Osteoblast (primary cell): ENCODE measurements at regions not wholly inside any gene's neighbourhood (a gene's known extent, or its start where the extent isn't known, plus 50 kb on each side); places are given as distances from the start of the nearest gene placed in this dataset.

Experiments
- DNase-seq: peaks from one replicate; pipeline ENCODE4 v3.0.0; 2011; ENCODE audit warnings: low spot score, mixed read lengths; ENCODE audit not compliant: insufficient read length; ENCODE audit errors: missing footprints
- H2AFZ ChIP-seq: 2 replicates; pipeline ENCODE4 v1.6.0; 2011; ENCODE audit warnings: mild to moderate bottlenecking, low read length
- H3K27ac ChIP-seq: 2 replicates; pipeline ENCODE4 v1.5.1; 2011; ENCODE audit warnings: mild to moderate bottlenecking, low read depth, low read length, moderate library complexity
- H3K27me3 ChIP-seq: 2 replicates; pipeline ENCODE4 v1.6.0; 2012; ENCODE audit warnings: mild to moderate bottlenecking, control low read depth, inconsistent platforms, low read length, moderate library complexity; ENCODE audit not compliant: insufficient read depth
- H3K36me3 ChIP-seq: 2 replicates; pipeline ENCODE4 v1.5.1; 2011; ENCODE audit warnings: mild to moderate bottlenecking, low read length, control low read depth, moderate library complexity; ENCODE audit not compliant: insufficient read depth
- H3K4me1 ChIP-seq: 2 replicates; pipeline ENCODE4 v1.5.1; 2011; ENCODE audit warnings: mild to moderate bottlenecking, low read length, control low read depth, moderate library complexity; ENCODE audit not compliant: insufficient read depth
- H3K4me2 ChIP-seq: 2 replicates; pipeline ENCODE4 v1.6.0; 2011; ENCODE audit warnings: mild to moderate bottlenecking, low read length; ENCODE audit not compliant: insufficient read depth
- H3K4me3 ChIP-seq: fragments of 200-600 bp; sonication (generic); 3 replicates; pipeline ENCODE4 v1.5.1; 2012; ENCODE audit warnings: mild to moderate bottlenecking, low read length, inconsistent platforms; ENCODE audit not compliant: insufficient read depth
- H3K79me2 ChIP-seq: 2 replicates; pipeline ENCODE4 v1.6.0; 2012; ENCODE audit warnings: mild to moderate bottlenecking, low read length, control low read depth, inconsistent platforms; ENCODE audit not compliant: insufficient read depth
- H3K9me3 ChIP-seq: 2 replicates; pipeline ENCODE4 v1.5.1; 2011; ENCODE audit warnings: low read depth, low read length, control low read depth
- H4K20me1 ChIP-seq: 2 replicates; pipeline ENCODE4 v1.6.0; 2012; ENCODE audit warnings: mild to moderate bottlenecking, low read length, control low read depth; ENCODE audit not compliant: insufficient read depth
- TF ChIP-seq, protein P1 (sequence below): IDR thresholded peaks from 2 replicates; pipeline ENCODE4 v1.5.1; 2011; ENCODE audit warnings: mild to moderate bottlenecking, low read depth, low read length, moderate library complexity; ENCODE audit errors: extremely low read depth

GRCh38 chr17:72458301-72458700 is 337.5 kb downstream of the SOX9 start:
- Histone ChIP-seq H3K4me3 (no peak overlapping the region), H4K20me1 (peaks cover 3% of the 10 kb centered on the region), H3K4me1 (peaks cover 15% of the 10 kb centered on the region), H3K9me3 (no peaks in the 10 kb centered on the region), H2AFZ (no peak overlapping the region), H3K4me2 (no peak overlapping the region), H3K27ac (no peak overlapping the region), H3K36me3 (no peaks in the 10 kb centered on the region), H3K27me3 (no peaks in the 10 kb centered on the region), H3K79me2 (peaks cover 10% of the 10 kb centered on the region)
- TF ChIP-seq, protein P1, sequence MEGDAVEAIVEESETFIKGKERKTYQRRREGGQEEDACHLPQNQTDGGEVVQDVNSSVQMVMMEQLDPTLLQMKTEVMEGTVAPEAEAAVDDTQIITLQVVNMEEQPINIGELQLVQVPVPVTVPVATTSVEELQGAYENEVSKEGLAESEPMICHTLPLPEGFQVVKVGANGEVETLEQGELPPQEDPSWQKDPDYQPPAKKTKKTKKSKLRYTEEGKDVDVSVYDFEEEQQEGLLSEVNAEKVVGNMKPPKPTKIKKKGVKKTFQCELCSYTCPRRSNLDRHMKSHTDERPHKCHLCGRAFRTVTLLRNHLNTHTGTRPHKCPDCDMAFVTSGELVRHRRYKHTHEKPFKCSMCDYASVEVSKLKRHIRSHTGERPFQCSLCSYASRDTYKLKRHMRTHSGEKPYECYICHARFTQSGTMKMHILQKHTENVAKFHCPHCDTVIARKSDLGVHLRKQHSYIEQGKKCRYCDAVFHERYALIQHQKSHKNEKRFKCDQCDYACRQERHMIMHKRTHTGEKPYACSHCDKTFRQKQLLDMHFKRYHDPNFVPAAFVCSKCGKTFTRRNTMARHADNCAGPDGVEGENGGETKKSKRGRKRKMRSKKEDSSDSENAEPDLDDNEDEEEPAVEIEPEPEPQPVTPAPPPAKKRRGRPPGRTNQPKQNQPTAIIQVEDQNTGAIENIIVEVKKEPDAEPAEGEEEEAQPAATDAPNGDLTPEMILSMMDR, result no peak
- DNase-seq, result no peak

- no peak for DNase-seq
- Histone ChIP-seq H3K4me3 (no peak overlapping the region), H3K4me1 (peaks cover 20% of the 10 kb centered on the region), H2AFZ (no peak overlapping the region), H3K9me3 (no peaks in the 10 kb centered on the region), H4K20me1 (peaks cover 11% of the 10 kb centered on the region), H3K4me2 (no peak overlapping the region), H3K36me3 (no peaks in the 10 kb centered on the region), H3K27ac (no peak overlapping the region), H3K79me2 (peaks cover 6% of the 10 kb centered on the region), H3K27me3 (no peaks in the 10 kb centered on the region)
- TF ChIP-seq, protein P1, result no peak
Measured at GRCh38 chr17:72460711-72461110, 339.9 kb downstream of the SOX9 start.

- TF ChIP-seq, protein P1, result no peak
- Histone ChIP-seq H3K4me2 (no peak overlapping the region), H3K27ac (no peak overlapping the region), H3K27me3 (no peaks in the 10 kb centered on the region), H3K4me3 (no peak overlapping the region), H3K9me3 (no peaks in the 10 kb centered on the region), H3K4me1 (peaks cover 20% of the 10 kb centered on the region), H3K36me3 (no peaks in the 10 kb centered on the region), H4K20me1 (peaks cover 15% of the 10 kb centered on the region), H2AFZ (no peak overlapping the region), H3K79me2 (peaks cover 6% of the 10 kb centered on the region)
- DNase-seq, result no peak
Measured at GRCh38 chr17:72461757-72462156, 340.9 kb downstream of the SOX9 start.

- no peaks in the 10 kb centered on the region for H3K27me3 ChIP-seq
- H2AFZ ChIP-seq, result no peak overlapping the region
- peak; percentile 44 for DNase-seq
- H3K27ac ChIP-seq, result no peak overlapping the region
- TF ChIP-seq, protein P1, result no peak
- H3K79me2 ChIP-seq, result peaks cover 10% of the 10 kb centered on the region
- H3K9me3 ChIP-seq, result no peaks in the 10 kb centered on the region
- no peak overlapping the region for H3K4me3 ChIP-seq
- no peak overlapping the region for H3K4me2 ChIP-seq
- no peaks in the 10 kb centered on the region for H3K36me3 ChIP-seq
- peaks cover 20% of the 10 kb centered on the region for H3K4me1 ChIP-seq
- H4K20me1 ChIP-seq, result peaks cover 15% of the 10 kb centered on the region
Measured at GRCh38 chr17:72462407-72462806, 341.6 kb downstream of the SOX9 start.
